NCI-H1417 (cell line): ENCODE measurements at regions not wholly inside any gene's neighbourhood (a gene's known extent, or its start where the extent isn't known, plus 50 kb on each side); places are given as distances from the start of the nearest gene placed in this dataset.
A peak's percentile ranks its signal among the peaks of the same experiment; 100 is the strongest.
"Not testable (repeated sequence)": the region's sequence is repeated elsewhere in the genome, so short reads cannot be mapped to it uniquely, and the experiment has no call there.

Experiments used
- DNase-seq, 3 experiments: peaks; one replicate each; lab custom pipeline; 2025; lab: John Stamatoyannopoulos, UW

GRCh38 chr5:155116456-155117251 is 103.1 kb downstream of the KIF4B start:
- no peak for DNase-seq

GRCh38 chr5:155125551-155126095 is 112.1 kb downstream of the KIF4B start:
- no peak for DNase-seq

DNA sequence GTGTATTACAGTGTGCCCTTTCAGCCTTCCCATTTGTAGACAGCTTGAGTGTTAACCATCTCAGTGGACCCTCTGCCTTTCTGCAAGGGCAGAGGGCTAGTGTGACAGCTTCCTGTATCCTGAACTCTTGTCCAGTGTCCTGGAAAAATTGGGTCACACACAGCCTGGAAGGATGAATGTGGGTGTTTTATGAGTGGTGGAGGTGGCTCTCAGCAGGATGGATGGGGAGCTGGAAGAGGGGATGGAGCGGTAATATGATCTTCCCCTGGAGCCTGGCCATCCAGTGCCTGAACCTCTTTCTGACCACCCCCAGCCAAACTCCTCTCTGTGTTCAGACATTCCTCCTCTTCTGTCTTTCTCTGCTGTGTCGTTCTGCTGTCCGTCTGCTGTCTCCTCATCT is 113.0 kb downstream of the KIF4B start:
- DNase-seq = no peak

DNA sequence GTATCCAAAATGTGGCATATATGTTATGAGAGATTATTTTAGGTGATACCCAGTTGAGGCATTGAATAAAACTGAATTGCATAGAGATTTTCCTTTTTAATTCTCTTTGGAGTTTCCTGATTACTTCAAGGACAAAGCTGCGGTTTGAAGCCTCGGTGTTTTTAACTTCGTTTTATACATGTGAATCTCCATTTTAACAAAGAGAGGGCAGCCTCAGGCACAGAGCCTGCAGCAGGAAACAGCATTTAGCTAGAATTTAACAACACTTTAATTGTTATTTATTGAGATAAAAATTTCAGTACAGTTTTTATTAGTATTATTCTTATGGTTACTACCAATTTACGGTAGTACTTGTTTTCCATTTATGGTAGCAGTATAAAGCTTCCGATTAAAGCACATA is 114.0 kb downstream of the KIF4B start:
- no peak for DNase-seq

GRCh38 chr5:155128786-155129512 is 115.4 kb downstream of the KIF4B start:
- no peak for DNase-seq

DNA sequence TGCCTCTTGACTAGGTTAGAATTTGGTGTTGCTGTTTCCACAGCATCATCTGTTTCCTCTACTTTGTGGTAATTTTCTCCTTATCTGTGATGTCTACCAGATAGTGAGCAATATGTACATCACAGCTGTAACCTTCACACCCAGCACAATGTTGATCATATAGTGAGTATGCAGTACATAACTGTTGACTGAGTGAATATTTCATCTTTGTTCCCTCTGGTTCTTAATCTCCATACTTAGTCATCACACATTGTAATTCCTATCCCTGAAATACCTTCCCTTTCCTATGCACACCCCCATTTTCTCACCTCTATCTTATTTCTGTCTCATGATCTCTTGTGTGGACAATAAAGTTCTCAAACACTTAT is 115.9 kb downstream of the KIF4B start:
- no peak for DNase-seq

- no peak for DNase-seq
Measured at GRCh38 chr5:155134130-155134529, 120.6 kb downstream of the KIF4B start.

- DNase-seq = no peak
Measured at GRCh38 chr5:155136216-155136850, 122.8 kb downstream of the KIF4B start.

- no peak for DNase-seq
Measured at GRCh38 chr5:155137683-155138082, 124.1 kb downstream of the KIF4B start.

- DNase-seq = peak in 2 of 3 experiments; percentile 6 to 18
Measured at GRCh38 chr5:155140646-155141045, 127.1 kb downstream of the KIF4B start.

DNA sequence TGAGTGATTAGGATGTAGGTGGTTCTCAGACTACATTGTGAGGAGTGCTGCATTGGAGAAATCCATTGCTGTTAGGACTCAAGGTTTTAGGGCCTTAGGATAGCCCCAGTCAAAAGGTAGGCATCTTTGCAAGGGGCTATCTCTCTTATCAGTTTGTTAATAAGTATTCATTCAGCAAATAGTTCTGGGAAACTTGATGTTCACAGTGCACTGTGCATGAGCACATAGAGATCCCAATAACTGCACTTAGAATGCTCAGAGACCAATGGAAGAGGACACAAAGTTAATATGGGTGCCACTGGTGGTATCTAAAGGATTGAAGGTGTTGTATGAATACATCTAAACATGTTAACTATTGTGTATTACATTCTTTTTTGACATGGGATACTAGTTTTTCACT is 131.4 kb downstream of the KIF4B start:
- DNase-seq = no peak

DNA sequence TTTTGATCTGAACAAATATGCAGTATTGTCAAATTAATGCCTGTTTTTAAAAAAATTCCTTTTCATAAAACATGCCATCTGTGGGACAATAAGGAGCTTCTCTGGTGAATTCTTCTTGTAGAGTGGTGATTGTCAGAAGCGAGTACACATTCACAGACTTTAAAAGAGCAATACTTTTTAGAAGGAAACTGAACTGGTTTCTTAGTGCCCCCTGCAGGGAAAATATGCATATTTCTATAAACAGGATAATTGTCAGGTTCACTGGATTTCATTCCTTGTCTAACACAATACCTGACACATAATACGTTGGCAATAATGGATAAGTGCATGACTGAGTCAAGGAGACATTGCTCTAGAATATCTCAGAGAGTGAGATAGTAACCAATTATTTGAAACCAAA is 133.7 kb downstream of the KIF4B start:
- DNase-seq = peak in 1 of 3 experiments; percentile 4

DNA sequence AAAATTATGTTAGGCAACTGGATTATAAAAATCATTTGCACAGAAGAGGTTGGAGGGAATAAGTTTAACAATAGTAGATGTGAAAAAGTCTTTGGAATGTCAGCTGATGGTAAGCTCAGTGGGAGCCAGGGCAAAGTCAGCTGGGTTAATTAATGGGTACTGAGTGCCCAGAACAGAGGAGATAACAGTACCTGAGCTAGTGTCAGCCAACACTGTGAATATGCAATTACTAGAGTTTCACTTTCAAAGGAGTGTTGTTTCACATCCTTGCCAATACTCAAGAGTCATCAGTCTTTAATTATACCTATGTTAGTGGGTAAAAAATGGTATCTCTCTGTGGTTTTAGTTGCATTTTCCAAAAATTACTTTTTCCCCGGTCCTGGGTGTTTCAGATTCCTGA is 135.1 kb downstream of the KIF4B start:
- DNase-seq = no peak

GRCh38 chr5:155150012-155150411 is 136.5 kb downstream of the KIF4B start:
- no peak for DNase-seq

- DNase-seq = no peak
Measured at GRCh38 chr5:155154973-155155372, 141.4 kb downstream of the KIF4B start.

DNA sequence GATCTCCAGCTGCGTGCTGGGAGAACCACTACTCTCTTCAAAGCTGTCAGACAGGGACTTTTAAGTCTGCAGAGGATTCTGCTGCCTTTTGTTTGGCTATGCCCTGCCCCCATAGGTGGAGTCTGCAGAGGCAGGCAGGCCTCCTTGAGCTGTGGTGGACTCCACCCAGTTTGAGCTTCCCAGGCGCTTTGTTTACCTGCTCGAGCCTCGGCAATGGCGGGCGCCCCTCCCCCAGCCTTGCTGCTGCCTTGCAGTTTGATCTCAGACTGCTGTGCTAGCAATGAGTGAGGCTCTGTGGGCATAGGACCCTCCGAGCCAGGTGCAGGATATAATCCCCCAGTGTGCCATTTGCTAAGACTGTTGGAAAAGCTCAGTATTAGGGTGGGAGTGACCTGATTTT is 149.5 kb downstream of the KIF4B start:
- DNase-seq = not testable (repeated sequence)

- no peak for DNase-seq
Measured at GRCh38 chr5:155167736-155168135, 154.2 kb downstream of the KIF4B start.

DNA sequence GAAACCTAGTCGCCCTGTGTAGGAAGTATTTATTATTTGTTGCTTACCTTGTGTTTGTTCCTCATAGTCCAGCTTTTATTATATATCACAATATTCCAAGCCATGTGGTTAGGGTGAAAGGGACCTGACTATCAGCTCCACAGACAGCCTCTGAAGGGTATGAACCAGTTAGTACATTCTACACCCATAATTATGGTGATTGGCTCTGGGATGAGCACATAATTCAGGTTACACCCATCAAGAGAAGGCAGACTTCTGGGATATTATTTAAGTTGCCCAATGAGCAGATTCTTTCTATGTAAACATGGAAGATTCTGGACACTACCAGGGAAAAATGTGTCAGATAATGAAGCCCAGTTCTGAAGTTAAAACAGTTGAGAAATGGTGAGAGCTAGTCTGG is 168.0 kb downstream of the KIF4B start:
- no peak for DNase-seq

- no peak for DNase-seq
Measured at GRCh38 chr5:155189476-155189875, 175.9 kb downstream of the KIF4B start.

DNA sequence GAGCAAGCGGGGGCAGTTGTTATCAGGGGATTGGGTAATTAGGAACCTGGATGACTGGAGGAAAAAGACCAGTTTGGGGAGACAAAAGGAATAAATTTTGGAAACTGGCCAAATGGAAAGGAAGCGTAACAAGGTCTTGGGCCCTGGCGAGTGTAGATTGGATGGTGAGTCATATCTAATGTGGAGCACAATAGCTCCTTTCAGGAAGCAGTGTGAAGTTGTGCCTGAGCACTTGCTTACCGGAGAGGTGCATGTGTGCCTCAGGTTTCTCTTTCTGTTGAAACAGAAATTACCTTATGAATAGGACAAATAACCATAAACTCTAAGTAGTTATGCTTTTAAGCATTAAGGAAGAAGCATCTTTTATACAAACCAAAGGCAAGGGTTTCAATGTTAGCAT is 176.4 kb downstream of the KIF4B start:
- DNase-seq = peak in 2 of 3 experiments; percentile 7 to 47

- DNase-seq = peak in 1 of 3 experiments; percentile 8
Measured at GRCh38 chr5:155193029-155193428, 179.5 kb downstream of the KIF4B start.

GRCh38 chr5:155193483-155194107 is 180.0 kb downstream of the KIF4B start:
- no peak for DNase-seq
